ENCODE measurements at regions not wholly inside any gene's neighbourhood (a gene's known extent, or its start where the extent isn't known, plus 50 kb on each side); places are given as distances from the start of the nearest gene placed in this dataset.

GRCh38 chr22:48738204-48738980, 1089.3 kb downstream of the BRD1 start:
- H3K4me3 ChIP-seq, result no peak overlapping the region
- no peaks in the 10 kb centered on the region for H3K36me3 ChIP-seq
- no peak for DNase-seq (ENCODE audit: low read depth in 1 of 2, low spot score in 1 of 2)
- H3K27ac ChIP-seq, result no peak overlapping the region
- H3K4me1 ChIP-seq (ENCODE audit: low read depth), result no peaks in the 10 kb centered on the region
- no peaks in the 10 kb centered on the region for H3K27me3 ChIP-seq
- no peak for TF ChIP-seq CTCF (IDR thresholded peaks at IDR 0.05; ENCODE audit: low read depth, low read length)
- no peaks in the 10 kb centered on the region for H3K9me3 ChIP-seq (ENCODE audit: low read depth)

GRCh38 chr22:48737461-48738203, 1090.0 kb downstream of the BRD1 start:
- Histone ChIP-seq H3K27me3 (no peaks in the 10 kb centered on the region), H3K27ac (no peak overlapping the region), H3K4me3 (no peak overlapping the region), H3K9me3 (ENCODE audit: low read depth) (no peaks in the 10 kb centered on the region), H3K36me3 (no peaks in the 10 kb centered on the region), H3K4me1 (ENCODE audit: low read depth) (no peaks in the 10 kb centered on the region)
- no peak for TF ChIP-seq CTCF (IDR thresholded peaks at IDR 0.05; ENCODE audit: low read depth, low read length)
- DNase-seq (ENCODE audit: low read depth in 1 of 2, low spot score in 1 of 2), result no peak

GRCh38 chr22:48736593-48737460, 1090.8 kb downstream of the BRD1 start:
- Histone ChIP-seq H3K27ac (no peak overlapping the region), H3K36me3 (no peaks in the 10 kb centered on the region), H3K9me3 (ENCODE audit: low read depth) (no peaks in the 10 kb centered on the region), H3K4me1 (ENCODE audit: low read depth) (no peaks in the 10 kb centered on the region), H3K27me3 (no peaks in the 10 kb centered on the region), H3K4me3 (no peak overlapping the region)
- DNase-seq (ENCODE audit: low read depth in 1 of 2, low spot score in 1 of 2), result no peak
- no peak for TF ChIP-seq CTCF (IDR thresholded peaks at IDR 0.05; ENCODE audit: low read depth, low read length)

- no peak overlapping the region for H3K27ac ChIP-seq
- no peaks in the 10 kb centered on the region for H3K9me3 ChIP-seq (ENCODE audit: low read depth)
- H3K4me3 ChIP-seq, result no peak overlapping the region
- no peaks in the 10 kb centered on the region for H3K36me3 ChIP-seq
- no peak for TF ChIP-seq CTCF (IDR thresholded peaks at IDR 0.05; ENCODE audit: low read depth, low read length)
- no peaks in the 10 kb centered on the region for H3K27me3 ChIP-seq
- no peak for DNase-seq (ENCODE audit: low read depth in 1 of 2, low spot score in 1 of 2)
- H3K4me1 ChIP-seq (ENCODE audit: low read depth), result no peaks in the 10 kb centered on the region
These were observed 1092.7 kb downstream of the BRD1 start for GRCh38 chr22:48734961-48735360.

- H3K4me3 ChIP-seq, result no peak overlapping the region
- H3K27me3 ChIP-seq, result no peaks in the 10 kb centered on the region
- H3K27ac ChIP-seq, result no peak overlapping the region
- H3K36me3 ChIP-seq, result no peaks in the 10 kb centered on the region
- no peaks in the 10 kb centered on the region for H3K9me3 ChIP-seq (ENCODE audit: low read depth)
- no peak for TF ChIP-seq CTCF (IDR thresholded peaks at IDR 0.05; ENCODE audit: low read depth, low read length)
- no peak for DNase-seq (ENCODE audit: low read depth in 1 of 2, low spot score in 1 of 2)
- H3K4me1 ChIP-seq (ENCODE audit: low read depth), result no peaks in the 10 kb centered on the region
These were observed 1093.3 kb downstream of the BRD1 start for GRCh38 chr22:48734359-48734758.
